ENCODE measurements at regions not wholly inside any gene's neighbourhood (a gene's known extent, or its start where the extent isn't known, plus 50 kb on each side); places are given as distances from the start of the nearest gene placed in this dataset.
"Not testable (repeated sequence)": the region's sequence is repeated elsewhere in the genome, so short reads cannot be mapped to it uniquely, and the experiment has no call there.

DNA sequence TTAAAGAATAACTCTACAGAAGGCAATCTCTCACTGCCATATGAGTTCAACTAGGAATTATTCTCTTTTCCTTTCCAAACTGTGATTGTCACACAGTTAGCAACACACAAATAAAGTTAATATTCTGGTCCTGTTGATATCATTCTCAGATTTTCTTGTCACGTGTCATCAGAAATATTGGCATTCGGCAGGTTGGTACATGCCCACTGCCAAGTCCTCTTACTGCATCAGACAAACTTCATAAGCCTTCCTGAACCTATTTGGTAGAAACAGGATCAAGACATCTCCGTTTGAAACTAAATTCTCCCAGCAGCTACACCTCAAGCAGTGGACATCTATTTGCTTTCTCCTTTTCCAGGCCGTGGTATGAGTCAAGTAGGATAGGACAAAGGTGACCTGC is 177.9 kb upstream of the SOX2 start:
- DNase-seq (ENCODE audit: low spot score), result no peak

- DNase-seq (ENCODE audit: low spot score), result no peak
Observed at GRCh38 chr3:181530584-181530983, 181.1 kb upstream of the SOX2 start.

GRCh38 chr3:181521831-181522230 is 189.9 kb upstream of the SOX2 start:
- DNase-seq (ENCODE audit: low spot score), result no peak

DNA sequence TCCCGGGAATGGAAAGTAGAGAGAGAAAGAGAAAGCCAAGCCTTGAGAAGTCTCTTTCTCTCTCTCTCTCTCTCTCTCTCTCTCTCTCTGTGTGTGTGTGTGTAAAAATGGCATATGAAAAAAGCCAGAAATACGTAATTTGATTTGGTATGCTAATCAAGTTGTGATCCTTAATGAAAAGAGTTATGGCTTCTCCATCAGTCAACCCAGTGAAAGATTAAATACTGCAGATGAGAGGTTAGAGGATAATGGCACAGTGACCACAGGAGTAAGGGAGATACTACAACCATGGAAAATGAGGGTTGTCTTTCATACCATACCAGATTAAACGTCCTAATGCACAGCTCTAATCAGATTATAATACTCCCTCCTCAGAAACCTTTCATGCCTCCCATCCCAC is 193.5 kb upstream of the SOX2 start:
- DNase-seq (ENCODE audit: low spot score), result no peak

GRCh38 chr3:181512787-181513186 is 198.9 kb upstream of the SOX2 start:
- DNase-seq (ENCODE audit: low spot score), result no peak

GRCh38 chr3:181510500-181510899 is 201.2 kb upstream of the SOX2 start:
- no peak for DNase-seq (ENCODE audit: low spot score)

GRCh38 chr3:181497358-181497757 is 214.4 kb upstream of the SOX2 start:
- no peak for DNase-seq (ENCODE audit: low spot score)

DNA sequence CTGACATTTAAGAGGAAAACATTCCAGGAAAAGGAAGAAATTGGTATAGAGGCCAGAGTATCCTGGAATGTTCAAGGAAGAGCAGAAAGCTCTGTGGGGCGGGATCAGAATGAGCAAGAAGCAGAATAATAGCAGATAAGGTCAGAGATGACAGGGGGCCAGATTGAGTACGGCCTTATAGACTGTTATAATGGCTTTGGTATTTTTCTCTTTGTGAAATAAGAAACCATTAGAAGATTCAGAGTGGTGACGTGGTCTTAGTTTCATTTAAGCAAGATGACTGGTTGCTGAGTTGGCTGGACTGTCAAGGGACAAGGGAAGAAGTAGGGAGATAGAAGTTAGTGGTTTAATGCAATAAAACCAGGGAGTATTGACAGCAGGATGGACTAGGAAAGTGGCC is 218.3 kb upstream of the SOX2 start:
- no peak for DNase-seq (ENCODE audit: low spot score)

DNA sequence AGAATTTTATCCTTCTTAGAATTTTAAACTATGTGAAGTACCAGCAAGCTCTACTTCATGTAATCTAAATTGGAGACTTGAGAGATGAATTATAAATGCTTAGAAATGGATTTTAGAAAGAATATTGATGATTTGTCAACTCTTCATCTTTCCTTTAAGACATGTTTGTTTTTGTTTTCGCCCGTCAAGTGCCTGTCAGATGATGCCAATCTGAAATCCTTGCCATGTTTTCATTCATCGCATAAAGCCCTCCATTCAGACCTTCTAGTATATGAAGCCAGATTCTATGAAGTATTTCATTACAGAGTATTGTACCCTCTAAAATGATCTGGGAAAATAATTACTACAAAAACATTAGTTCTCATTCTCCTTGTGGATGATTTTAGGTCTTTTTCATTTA is 223.2 kb upstream of the SOX2 start:
- DNase-seq (ENCODE audit: low spot score), result no peak

- DNase-seq (ENCODE audit: low spot score), result no peak
Observed at GRCh38 chr3:181487236-181487978, 224.3 kb upstream of the SOX2 start.

- DNase-seq (ENCODE audit: low spot score), result no peak
Observed at GRCh38 chr3:181486141-181486885, 225.4 kb upstream of the SOX2 start.

- DNase-seq (ENCODE audit: low spot score), result no peak
Observed at GRCh38 chr3:181484026-181484425, 227.7 kb upstream of the SOX2 start.

DNA sequence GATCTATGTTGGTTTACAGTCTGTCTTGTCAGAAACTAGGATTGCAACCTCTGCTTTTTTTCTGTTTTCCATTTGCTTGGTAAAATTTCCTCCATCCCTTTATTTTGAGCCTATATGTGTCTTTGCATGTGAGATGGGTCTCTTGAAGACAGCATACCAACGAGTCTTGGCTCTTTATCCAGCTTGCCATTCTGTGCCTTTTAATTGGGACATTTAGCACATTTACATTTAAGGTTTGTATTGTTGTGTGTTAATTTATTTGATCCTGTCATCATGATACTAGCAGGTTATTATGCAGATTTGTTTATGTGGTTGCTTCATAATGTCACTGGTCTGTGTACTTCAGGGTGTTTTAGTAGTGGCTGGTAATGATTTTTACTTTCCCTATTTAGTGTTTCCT is 236.6 kb upstream of the SOX2 start:
- DNase-seq (ENCODE audit: low spot score), result not testable (repeated sequence)

DNA sequence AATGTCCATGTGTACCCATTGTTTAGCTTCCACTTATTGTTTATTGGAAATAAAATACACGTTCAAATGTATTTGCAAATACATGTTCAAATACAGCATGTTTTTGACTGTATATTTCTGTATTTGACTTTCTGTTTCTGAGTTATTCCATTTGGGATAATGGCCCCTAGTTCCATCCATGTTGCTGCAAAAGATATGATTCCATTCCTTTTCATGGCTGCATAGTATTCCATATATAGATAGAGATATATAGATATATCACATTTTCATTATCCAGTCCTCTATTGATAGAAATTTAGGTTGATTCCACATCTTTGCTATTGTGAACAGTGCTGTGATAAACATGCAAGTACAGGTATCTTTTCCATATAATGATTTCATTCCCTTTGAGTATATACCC is 241.4 kb upstream of the SOX2 start:
- DNase-seq (ENCODE audit: low spot score), result no peak

DNA sequence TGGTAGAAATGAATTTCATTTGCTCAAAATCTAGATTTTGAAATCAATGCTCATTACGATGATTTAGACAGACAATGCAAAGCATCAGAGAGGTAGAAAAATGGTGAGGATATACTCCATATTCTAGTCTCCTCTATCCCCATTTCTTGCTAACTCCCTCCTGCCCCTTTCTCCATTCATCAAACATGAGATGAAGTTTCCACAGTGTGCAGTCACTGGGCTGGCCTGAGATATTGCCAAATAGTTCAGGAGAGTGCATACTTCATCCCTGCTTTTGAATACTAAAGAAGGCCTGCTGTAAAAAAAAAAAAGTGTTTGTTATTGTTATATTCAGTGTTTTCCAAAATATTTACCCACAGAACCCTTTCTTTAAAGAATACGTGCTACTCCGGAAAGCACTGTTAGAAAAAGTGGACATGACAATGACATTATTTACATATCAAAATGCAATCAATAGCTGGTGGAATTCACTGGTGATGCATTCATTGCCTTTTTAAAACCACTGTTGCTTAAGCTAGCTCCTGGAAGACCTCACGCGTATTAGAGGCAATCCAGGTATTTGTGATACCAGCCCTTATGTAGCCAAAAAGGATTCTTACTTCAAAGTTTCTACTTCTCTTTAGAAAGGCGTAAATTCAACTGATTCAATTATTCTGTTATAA is 247.6 kb upstream of the SOX2 start:
- no peak for DNase-seq (ENCODE audit: low spot score)

DNA sequence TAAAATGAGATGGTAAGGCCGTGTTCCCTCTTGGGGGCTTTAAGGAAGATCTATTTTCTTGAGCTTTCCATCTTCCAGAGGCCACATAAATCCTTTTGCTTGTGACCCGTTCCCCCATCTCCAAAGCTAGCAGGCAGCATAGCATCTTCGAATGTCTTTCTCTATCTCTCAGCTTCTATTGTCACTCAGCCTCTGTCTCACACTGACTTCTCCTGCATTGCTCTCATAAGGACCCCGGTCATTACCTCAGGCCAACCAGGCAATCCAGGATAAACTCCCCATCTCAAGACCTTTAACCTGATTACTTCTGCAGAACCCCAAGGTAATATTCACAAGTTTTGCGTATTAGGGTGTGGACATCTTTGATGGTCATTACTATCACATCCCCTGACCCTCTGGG is 250.3 kb upstream of the SOX2 start:
- no peak for DNase-seq (ENCODE audit: low spot score)

GRCh38 chr3:181459516-181459915 is 252.2 kb upstream of the SOX2 start:
- DNase-seq (ENCODE audit: low spot score), result no peak

DNA sequence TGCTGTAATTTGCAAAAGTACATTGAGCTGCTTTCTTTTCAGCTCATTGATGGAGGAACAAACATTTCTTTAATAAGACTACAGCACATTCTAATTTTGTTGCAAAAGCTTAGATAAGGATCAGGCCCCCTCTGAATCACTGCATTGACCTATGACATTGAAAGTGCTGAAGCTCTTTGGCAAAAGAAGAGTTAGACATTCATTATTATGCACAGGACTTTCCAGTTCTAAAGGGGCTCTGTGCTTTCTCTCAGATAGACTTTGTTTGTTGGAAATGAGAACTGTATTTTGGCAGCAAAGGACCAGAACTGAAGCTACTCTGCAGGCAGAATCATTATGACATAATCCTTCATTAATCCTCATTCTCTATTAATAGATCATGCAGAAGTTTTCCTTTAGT is 252.9 kb upstream of the SOX2 start:
- no peak for DNase-seq (ENCODE audit: low spot score)

GRCh38 chr3:181457756-181458155 is 254.0 kb upstream of the SOX2 start:
- DNase-seq (ENCODE audit: low spot score), result no peak

- DNase-seq (ENCODE audit: low spot score), result no peak
Observed at GRCh38 chr3:181457190-181457589, 254.5 kb upstream of the SOX2 start.

- no peak for DNase-seq (ENCODE audit: low spot score)
Observed at GRCh38 chr3:181455276-181455675, 256.4 kb upstream of the SOX2 start.

DNA sequence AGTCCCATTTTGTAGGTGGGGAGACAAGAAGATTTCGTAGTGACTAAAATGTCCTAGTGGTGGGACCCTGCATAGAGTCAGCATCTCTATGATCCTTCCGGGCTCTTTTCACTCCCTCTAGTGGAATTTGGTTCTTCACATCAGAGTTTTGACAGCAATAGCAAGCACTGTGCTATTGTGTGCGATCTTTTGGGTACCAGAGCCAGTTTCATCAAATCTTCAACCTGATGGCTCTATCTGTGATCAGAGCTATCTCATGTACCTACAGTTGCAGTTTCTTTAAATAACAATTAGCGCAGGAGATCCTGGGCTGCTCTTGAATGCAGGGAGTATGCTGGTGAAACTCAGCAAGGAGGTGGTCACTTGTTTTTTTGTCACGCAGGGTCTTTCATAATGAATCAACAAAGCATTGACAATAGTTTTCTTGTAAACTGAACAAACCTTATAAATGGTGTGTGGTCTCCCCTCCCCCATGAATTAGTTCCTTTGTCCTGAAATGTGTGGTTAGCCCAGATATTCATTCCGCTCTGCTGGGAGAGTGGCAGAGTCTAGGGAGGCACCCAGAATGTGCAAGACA is 257.2 kb upstream of the SOX2 start:
- no peak for DNase-seq (ENCODE audit: low spot score)

- DNase-seq (ENCODE audit: low spot score), result no peak
Observed at GRCh38 chr3:181446741-181447140, 265.0 kb upstream of the SOX2 start.

Measured in HuH-7 (cell line).